H1 (cell line): ENCODE measurements at regions not wholly inside any gene's neighbourhood (a gene's known extent, or its start where the extent isn't known, plus 50 kb on each side); places are given as distances from the start of the nearest gene placed in this dataset.

Experiments
- ATF3 ChIP-seq: IDR thresholded peaks from 2 replicates; pipeline ENCODE4 v1.6.1; 2011; ENCODE audit warnings: low read depth, mild to moderate bottlenecking, low read length; ENCODE audit not compliant: insufficient read depth
- BRCA1 ChIP-seq: IDR thresholded peaks from 2 replicates; pipeline ENCODE4 v1.6.1; 2012; ENCODE audit warnings: low read depth, low read length, improper control_type of control experiment
- CHD2 ChIP-seq: IDR thresholded peaks from 2 replicates; pipeline ENCODE4 v1.6.1; 2012; ENCODE audit warnings: low read length, improper control_type of control experiment
- CREB1 ChIP-seq: IDR thresholded peaks from 2 replicates; pipeline ENCODE4 v1.6.1; 2012; ENCODE audit warnings: inconsistent platforms
- CTCF ChIP-seq, 3 experiments: IDR thresholded peaks; 1 replicate in 2 of 3; 2 replicates in 1 of 3; pipeline versions ENCODE4 v1.5.1 to v1.6.1; 2011; ENCODE audit warnings: low read length in 3 of 3, mild to moderate bottlenecking in 3 of 3, inconsistent platforms in 2 of 3, low read depth in 1 of 3, moderate library complexity in 1 of 3; ENCODE audit not compliant: insufficient read depth in 1 of 3; ENCODE audit errors: control extremely low read depth in 1 of 3
- EZH2 ChIP-seq: fragments of 200-600 bp; sonication (generic); IDR thresholded peaks from 2 replicates; pipeline ENCODE4 v1.7.1; 2012; ENCODE audit warnings: low read depth, mild to moderate bottlenecking, moderate library complexity, low read length, inconsistent platforms; ENCODE audit not compliant: severe bottlenecking
- JUN ChIP-seq: IDR thresholded peaks from 2 replicates; pipeline ENCODE4 v1.6.1; 2011; ENCODE audit warnings: low read depth, mild to moderate bottlenecking, improper control_type of control experiment, low read length
- KDM4A ChIP-seq: IDR thresholded peaks from one replicate; pipeline ENCODE4 v1.7.1; 2012; ENCODE audit warnings: low read depth, mild to moderate bottlenecking, moderate library complexity, low read length, inconsistent platforms; ENCODE audit not compliant: severe bottlenecking
- POLR2A ChIP-seq, 2 experiments: IDR thresholded peaks; 1 replicate in 1 of 2; 2 replicates in 1 of 2; pipeline ENCODE4 v1.6.1; 2011; ENCODE audit warnings: low read depth in 2 of 2, low read length in 2 of 2, mild to moderate bottlenecking in 2 of 2; ENCODE audit errors: control extremely low read depth in 1 of 2
- POLR2AphosphoS5 ChIP-seq: IDR thresholded peaks from 2 replicates; pipeline ENCODE4 v1.6.1; 2011; ENCODE audit warnings: low read depth, low read length
- SRF ChIP-seq: IDR thresholded peaks from 2 replicates; pipeline ENCODE4 v1.6.1; 2011; ENCODE audit warnings: mild to moderate bottlenecking, low read depth, low read length, moderate library complexity
- TAF1 ChIP-seq: IDR thresholded peaks from 2 replicates; pipeline ENCODE4 v1.6.1; 2011; ENCODE audit warnings: mild to moderate bottlenecking, low read depth, low read length
- TF ChIP-seq, protein P1 (sequence below): IDR thresholded peaks from 2 replicates; pipeline ENCODE4 v1.6.1; 2011; ENCODE audit warnings: low read length, improper control_type of control experiment

- no peak for TF ChIP-seq BRCA1
- TF ChIP-seq POLR2A (IDR thresholded peaks at IDR 0.05; ENCODE audit: control extremely low read depth in 1 of 2, low read depth in 2 of 2, low read length in 2 of 2): no peak
- no peak for TF ChIP-seq TAF1
- TF ChIP-seq POLR2AphosphoS5: no peak
- TF ChIP-seq CTCF (IDR thresholded peaks at IDR 0.05; ENCODE audit: control extremely low read depth in 1 of 3, insufficient read depth in 1 of 3, low read depth in 1 of 3, low read length in 3 of 3): no peak
- no peak for TF ChIP-seq SRF
- TF ChIP-seq, protein P1, sequence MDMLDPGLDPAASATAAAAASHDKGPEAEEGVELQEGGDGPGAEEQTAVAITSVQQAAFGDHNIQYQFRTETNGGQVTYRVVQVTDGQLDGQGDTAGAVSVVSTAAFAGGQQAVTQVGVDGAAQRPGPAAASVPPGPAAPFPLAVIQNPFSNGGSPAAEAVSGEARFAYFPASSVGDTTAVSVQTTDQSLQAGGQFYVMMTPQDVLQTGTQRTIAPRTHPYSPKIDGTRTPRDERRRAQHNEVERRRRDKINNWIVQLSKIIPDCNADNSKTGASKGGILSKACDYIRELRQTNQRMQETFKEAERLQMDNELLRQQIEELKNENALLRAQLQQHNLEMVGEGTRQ: no peak
- TF ChIP-seq JUN: no peak
- TF ChIP-seq CHD2: no peak
- no peak for TF ChIP-seq ATF3
- TF ChIP-seq EZH2: no peak
- no peak for TF ChIP-seq KDM4A
- no peak for TF ChIP-seq CREB1
Measured at GRCh38 chr1:208724079-208724478, 479.9 kb upstream of the PLXNA2 start.
